ENCODE measurements at regions not wholly inside any gene's neighbourhood (a gene's known extent, or its start where the extent isn't known, plus 50 kb on each side); places are given as distances from the start of the nearest gene placed in this dataset.
A peak's percentile ranks its signal among the peaks of the same experiment; 100 is the strongest.

- no peaks in the 10 kb centered on the region for H3K9me3 ChIP-seq (replicated peaks)
- no peak overlapping the region for H3K27ac ChIP-seq
- H3K4me1 ChIP-seq, result no peaks in the 10 kb centered on the region
- no peak for DNase-seq
- H3K27me3 ChIP-seq, result no peaks in the 10 kb centered on the region
- no peak overlapping the region for H3K4me3 ChIP-seq
- no peaks in the 10 kb centered on the region for H3K36me3 ChIP-seq
These were observed 115.6 kb downstream of the RDH14 start for GRCh38 chr2:18444806-18445205.

- no peak overlapping the region for H3K4me3 ChIP-seq
- 0 out of 2 replicates have a peak, but pooled peaks cover under 1% of the 10 kb centered on the region for H3K4me1 ChIP-seq
- no peak overlapping the region for H3K27ac ChIP-seq
- H3K36me3 ChIP-seq, result no peaks in the 10 kb centered on the region
- no peaks in the 10 kb centered on the region for H3K9me3 ChIP-seq (replicated peaks)
- no peaks in the 10 kb centered on the region for H3K27me3 ChIP-seq
- DNase-seq, result no peak
These were observed 118.9 kb downstream of the RDH14 start for GRCh38 chr2:18441583-18441982.

GRCh38 chr2:18440777-18441176 is 119.7 kb downstream of the RDH14 start:
- Histone ChIP-seq H3K4me1 (0 out of 2 replicates have a peak, but pooled peaks cover 5% of the 10 kb centered on the region), H3K27me3 (no peaks in the 10 kb centered on the region), H3K27ac (no peak overlapping the region), H3K4me3 (no peak overlapping the region), H3K36me3 (no peaks in the 10 kb centered on the region), H3K9me3 (replicated peaks) (no peaks in the 10 kb centered on the region)
- DNase-seq, result no peak

- Histone ChIP-seq H3K4me1 (0 out of 2 replicates have a peak, but pooled peaks cover 5% of the 10 kb centered on the region), H3K27me3 (no peaks in the 10 kb centered on the region), H3K9me3 (replicated peaks) (no peaks in the 10 kb centered on the region), H3K4me3 (no peak overlapping the region), H3K27ac (no peak overlapping the region), H3K36me3 (no peaks in the 10 kb centered on the region)
- no peak for DNase-seq
These were observed 120.3 kb downstream of the RDH14 start for GRCh38 chr2:18440141-18440661.

GRCh38 chr2:18439716-18440115 is 120.7 kb downstream of the RDH14 start:
- Histone ChIP-seq H3K9me3 (replicated peaks) (no peaks in the 10 kb centered on the region), H3K4me3 (no peak overlapping the region), H3K4me1 (0 out of 2 replicates have a peak, but pooled peaks cover 5% of the 10 kb centered on the region), H3K36me3 (no peaks in the 10 kb centered on the region), H3K27ac (no peak overlapping the region), H3K27me3 (no peaks in the 10 kb centered on the region)
- DNase-seq, result no peak

- Histone ChIP-seq H3K4me1 (0 out of 2 replicates have a peak, but pooled peaks cover 5% of the 10 kb centered on the region), H3K27ac (no peak overlapping the region), H3K36me3 (no peaks in the 10 kb centered on the region), H3K9me3 (replicated peaks) (no peaks in the 10 kb centered on the region), H3K27me3 (no peaks in the 10 kb centered on the region), H3K4me3 (no peak overlapping the region)
- DNase-seq, result no peak
These were observed 122.5 kb downstream of the RDH14 start for GRCh38 chr2:18437909-18438308.

GRCh38 chr2:18436503-18437005 is 123.9 kb downstream of the RDH14 start:
- H3K27ac ChIP-seq, result no peak overlapping the region
- H3K9me3 ChIP-seq (replicated peaks), result no peaks in the 10 kb centered on the region
- H3K4me1 ChIP-seq, result 0 out of 2 replicates have a peak, but pooled peaks cover 5% of the 10 kb centered on the region
- peak in 1 of 2 experiments; percentile 21 for DNase-seq
- no peaks in the 10 kb centered on the region for H3K27me3 ChIP-seq
- no peaks in the 10 kb centered on the region for H3K36me3 ChIP-seq
- no peak overlapping the region for H3K4me3 ChIP-seq

- no peaks in the 10 kb centered on the region for H3K36me3 ChIP-seq
- H3K4me3 ChIP-seq, result no peak overlapping the region
- H3K9me3 ChIP-seq (replicated peaks), result no peaks in the 10 kb centered on the region
- peak; percentile 38 to 89 for DNase-seq
- 0 out of 2 replicates have a peak, but pooled peaks cover 5% of the 10 kb centered on the region for H3K4me1 ChIP-seq
- no peak overlapping the region for H3K27ac ChIP-seq
- H3K27me3 ChIP-seq, result no peaks in the 10 kb centered on the region
These were observed 124.9 kb downstream of the RDH14 start for GRCh38 chr2:18435426-18436037.

GRCh38 chr2:18433872-18434271 is 126.6 kb downstream of the RDH14 start:
- no peaks in the 10 kb centered on the region for H3K27me3 ChIP-seq
- H3K36me3 ChIP-seq, result no peaks in the 10 kb centered on the region
- no peak overlapping the region for H3K27ac ChIP-seq
- H3K9me3 ChIP-seq (replicated peaks), result no peaks in the 10 kb centered on the region
- no peak overlapping the region for H3K4me3 ChIP-seq
- 0 out of 2 replicates have a peak, but pooled peaks cover 5% of the 10 kb centered on the region for H3K4me1 ChIP-seq
- DNase-seq, result no peak

- Histone ChIP-seq H3K4me3 (no peak overlapping the region), H3K27ac (no peak overlapping the region), H3K4me1 (0 out of 2 replicates have a peak, but pooled peaks cover 5% of the 10 kb centered on the region), H3K9me3 (replicated peaks) (no peaks in the 10 kb centered on the region), H3K36me3 (no peaks in the 10 kb centered on the region), H3K27me3 (no peaks in the 10 kb centered on the region)
- no peak for DNase-seq
These were observed 127.5 kb downstream of the RDH14 start for GRCh38 chr2:18432999-18433398.

GRCh38 chr2:18430996-18431748 is 129.3 kb downstream of the RDH14 start:
- Histone ChIP-seq H3K4me3 (no peak overlapping the region), H3K4me1 (no peaks in the 10 kb centered on the region), H3K27ac (no peak overlapping the region), H3K36me3 (no peaks in the 10 kb centered on the region), H3K27me3 (no peaks in the 10 kb centered on the region), H3K9me3 (replicated peaks) (no peaks in the 10 kb centered on the region)
- DNase-seq, result no peak

- Histone ChIP-seq H3K4me3 (no peak overlapping the region), H3K9me3 (replicated peaks) (no peaks in the 10 kb centered on the region), H3K27me3 (no peaks in the 10 kb centered on the region), H3K36me3 (no peaks in the 10 kb centered on the region), H3K4me1 (no peaks in the 10 kb centered on the region), H3K27ac (no peak overlapping the region)
- no peak for DNase-seq
These were observed 131.9 kb downstream of the RDH14 start for GRCh38 chr2:18428516-18428915.

- Histone ChIP-seq H3K36me3 (no peaks in the 10 kb centered on the region), H3K27ac (no peak overlapping the region), H3K9me3 (replicated peaks) (no peaks in the 10 kb centered on the region), H3K4me3 (no peak overlapping the region), H3K4me1 (no peaks in the 10 kb centered on the region), H3K27me3 (no peaks in the 10 kb centered on the region)
- no peak for DNase-seq
These were observed 132.7 kb downstream of the RDH14 start for GRCh38 chr2:18427762-18428161.

GRCh38 chr2:18426174-18426573 is 134.3 kb downstream of the RDH14 start:
- Histone ChIP-seq H3K27ac (no peak overlapping the region), H3K27me3 (no peaks in the 10 kb centered on the region), H3K9me3 (replicated peaks) (no peaks in the 10 kb centered on the region), H3K36me3 (no peaks in the 10 kb centered on the region), H3K4me1 (no peaks in the 10 kb centered on the region), H3K4me3 (no peak overlapping the region)
- no peak for DNase-seq

GRCh38 chr2:18425210-18425703 is 135.2 kb downstream of the RDH14 start:
- no peak overlapping the region for H3K27ac ChIP-seq
- H3K27me3 ChIP-seq, result no peaks in the 10 kb centered on the region
- no peak for DNase-seq
- H3K4me1 ChIP-seq, result no peaks in the 10 kb centered on the region
- no peaks in the 10 kb centered on the region for H3K9me3 ChIP-seq (replicated peaks)
- no peaks in the 10 kb centered on the region for H3K36me3 ChIP-seq
- no peak overlapping the region for H3K4me3 ChIP-seq
